Gastroesophageal sphincter (tissue), 4 donors: ENCODE measurements at regions not wholly inside any gene's neighbourhood (a gene's known extent, or its start where the extent isn't known, plus 50 kb on each side); places are given as distances from the start of the nearest gene placed in this dataset.

ENCODE experiments used
- ATAC-seq: fragments of 150-250 bp; one replicate; pipeline ENCODE4 v1.9.1; 2016; ENCODE audit warnings: mild to moderate bottlenecking, moderate library complexity
- H3K27ac ChIP-seq, 4 donors: fragments of 200-600 bp; sonication (generic) in 3 of 4; 1 replicate in 3 of 4; 2 replicates in 1 of 4; pipeline ENCODE4 v1.5.1; 2016 to 2019
- H3K27me3 ChIP-seq: fragments of 200-600 bp; sonication (generic); one replicate; pipeline ENCODE4 v1.5.1; 2019
- H3K36me3 ChIP-seq, 2 donors: fragments of 200-600 bp; sonication (generic); one replicate each; pipeline ENCODE4 v1.5.1; 2019; ENCODE audit warnings: control low read depth in 1 of 2
- H3K4me1 ChIP-seq, 3 donors: fragments of 200-600 bp; sonication (generic); 1 replicate in 2 of 3; 2 replicates in 1 of 3; pipeline ENCODE4 v1.5.1; 2016 to 2019; ENCODE audit warnings: control low read depth in 2 of 3
- H3K4me3 ChIP-seq, 2 donors: fragments of 200-600 bp; sonication (generic); one replicate each; pipeline ENCODE4 v1.5.1; 2019; ENCODE audit warnings: mild to moderate bottlenecking in 1 of 2, moderate library complexity in 1 of 2
- H3K9me3 ChIP-seq, 3 donors: fragments of 200-600 bp; sonication (generic); one replicate each; pipeline ENCODE4 v1.5.1; 2017 to 2019; ENCODE audit warnings: control low read depth in 2 of 3
- EP300 ChIP-seq: sonication (generic); formaldehyde crosslinking; IDR thresholded peaks from one replicate; pipeline ENCODE4 v1.6.1; 2017; ENCODE audit warnings: antibody characterized with exemption, mild to moderate bottlenecking
- POLR2A ChIP-seq, 2 donors: fragments of 450-650 bp; IDR thresholded peaks; one replicate each; pipeline ENCODE4 v1.6.1; 2017; ENCODE audit warnings: antibody characterized with exemption in 2 of 2, mild to moderate bottlenecking in 2 of 2, moderate library complexity in 1 of 2
- POLR2AphosphoS5 ChIP-seq: sonication (generic); formaldehyde crosslinking; IDR thresholded peaks from one replicate; pipeline ENCODE4 v1.6.1; 2017; ENCODE audit warnings: antibody characterized with exemption
- WGBS, 2 donors: methylation state at CpG; one replicate each; pipeline ENCODE4 v1.1.5; 2018; ENCODE audit warnings: low coverage in 1 of 2; 5-methylcytosine and 5-hydroxymethylcytosine counted together
- TF ChIP-seq, protein P1 (sequence below), 4 experiments: fragments of 200-600 bp in 2 of 4; fragments of 450-650 bp in 2 of 4; sonication (generic) in 1 of 4; IDR thresholded peaks; one replicate each; pipeline ENCODE4 v1.5.1; 2017 to 2019; ENCODE audit warnings: antibody characterized with exemption in 4 of 4, mild to moderate bottlenecking in 2 of 4, moderate library complexity in 2 of 4

DNA sequence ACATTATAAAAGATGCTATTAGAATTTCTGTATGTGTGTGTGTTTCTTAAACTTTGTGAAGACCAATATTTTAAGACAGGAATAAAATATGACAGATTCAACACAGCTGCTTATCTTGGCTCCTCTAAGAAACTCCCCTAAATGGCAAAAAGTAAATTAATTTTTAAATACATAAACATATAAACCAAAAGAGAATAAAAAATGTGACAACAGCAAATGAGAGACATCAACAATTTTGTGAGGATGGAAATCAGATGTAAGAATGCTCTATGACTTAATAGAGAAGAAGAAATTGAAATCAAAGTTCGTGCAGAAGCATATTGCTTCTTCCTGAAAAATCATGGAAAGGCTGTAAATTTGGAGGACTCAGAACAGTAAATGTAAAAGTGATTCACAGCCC is 1083.8 kb downstream of the FLRT2 start:
- TF ChIP-seq POLR2A (IDR thresholded peaks at IDR 0.05) = no peak
- TF ChIP-seq EP300 = no peak
- TF ChIP-seq, protein P1, sequence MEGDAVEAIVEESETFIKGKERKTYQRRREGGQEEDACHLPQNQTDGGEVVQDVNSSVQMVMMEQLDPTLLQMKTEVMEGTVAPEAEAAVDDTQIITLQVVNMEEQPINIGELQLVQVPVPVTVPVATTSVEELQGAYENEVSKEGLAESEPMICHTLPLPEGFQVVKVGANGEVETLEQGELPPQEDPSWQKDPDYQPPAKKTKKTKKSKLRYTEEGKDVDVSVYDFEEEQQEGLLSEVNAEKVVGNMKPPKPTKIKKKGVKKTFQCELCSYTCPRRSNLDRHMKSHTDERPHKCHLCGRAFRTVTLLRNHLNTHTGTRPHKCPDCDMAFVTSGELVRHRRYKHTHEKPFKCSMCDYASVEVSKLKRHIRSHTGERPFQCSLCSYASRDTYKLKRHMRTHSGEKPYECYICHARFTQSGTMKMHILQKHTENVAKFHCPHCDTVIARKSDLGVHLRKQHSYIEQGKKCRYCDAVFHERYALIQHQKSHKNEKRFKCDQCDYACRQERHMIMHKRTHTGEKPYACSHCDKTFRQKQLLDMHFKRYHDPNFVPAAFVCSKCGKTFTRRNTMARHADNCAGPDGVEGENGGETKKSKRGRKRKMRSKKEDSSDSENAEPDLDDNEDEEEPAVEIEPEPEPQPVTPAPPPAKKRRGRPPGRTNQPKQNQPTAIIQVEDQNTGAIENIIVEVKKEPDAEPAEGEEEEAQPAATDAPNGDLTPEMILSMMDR (IDR thresholded peaks at IDR 0.05) = no peak
- no peak for TF ChIP-seq POLR2AphosphoS5
- WGBS, 2 donors = 27 to 100% methylated on average over 1 of the region's 1 CpG
- no peak for ATAC-seq
- Histone ChIP-seq H3K9me3 (no peaks in the 10 kb centered on the region), H3K27ac (no peak overlapping the region), H3K27me3 (no peaks in the 10 kb centered on the region), H3K4me1 (no peaks in the 10 kb centered on the region), H3K4me3 (no peak overlapping the region), H3K36me3 (no peaks in the 10 kb centered on the region)

DNA sequence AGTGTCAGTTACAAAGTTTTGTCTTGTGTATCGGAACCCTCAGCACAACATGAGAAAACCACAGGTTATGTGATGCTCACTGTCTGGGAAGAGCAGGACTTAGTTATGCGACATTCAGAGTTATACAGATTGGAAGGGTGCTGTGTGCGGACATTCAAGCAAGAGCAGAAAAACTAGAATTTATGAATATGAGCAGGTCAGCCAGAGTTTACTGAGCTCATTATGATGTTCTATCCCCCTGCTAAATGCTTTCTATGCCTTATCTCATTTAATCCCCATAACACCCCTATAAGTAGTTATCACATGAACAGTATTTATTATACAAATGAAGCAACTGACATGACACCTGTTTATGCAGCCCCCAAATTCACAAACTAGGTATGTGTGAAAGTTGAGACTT is 1083.2 kb downstream of the FLRT2 start:
- no peaks in the 10 kb centered on the region for H3K36me3 ChIP-seq
- 72 to 81% methylated on average over 3 of the region's 3 CpGs for WGBS, 2 donors
- no peak overlapping the region for H3K27ac ChIP-seq
- ATAC-seq = no peak
- no peak overlapping the region for H3K4me3 ChIP-seq
- no peaks in the 10 kb centered on the region for H3K9me3 ChIP-seq
- no peak for TF ChIP-seq POLR2A (IDR thresholded peaks at IDR 0.05)
- TF ChIP-seq EP300 = no peak
- TF ChIP-seq, protein P1 (IDR thresholded peaks at IDR 0.05) = no peak
- no peak for TF ChIP-seq POLR2AphosphoS5
- no peaks in the 10 kb centered on the region for H3K27me3 ChIP-seq
- H3K4me1 ChIP-seq = no peaks in the 10 kb centered on the region

DNA sequence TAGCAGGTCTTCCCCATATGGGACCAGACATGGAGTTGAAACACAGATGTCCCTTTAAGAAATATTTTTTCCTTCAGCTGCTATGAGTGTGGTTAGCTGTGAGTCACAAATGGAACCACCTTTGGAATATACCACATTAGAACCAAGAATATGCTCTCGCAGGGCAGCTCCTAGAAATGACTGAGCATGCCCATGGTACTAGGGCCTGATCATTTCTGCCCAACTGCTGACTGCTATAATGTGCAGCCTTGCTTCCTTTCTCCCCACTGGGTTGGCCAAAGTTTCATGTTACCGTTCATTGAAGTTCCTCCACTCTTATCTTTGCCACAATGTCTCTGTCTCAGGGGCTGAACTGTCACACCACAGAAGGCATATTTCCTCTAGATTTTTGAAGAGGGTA is 1074.6 kb downstream of the FLRT2 start:
- Histone ChIP-seq H3K4me1 (no peaks in the 10 kb centered on the region), H3K9me3 (no peaks in the 10 kb centered on the region), H3K4me3 (no peak overlapping the region), H3K36me3 (no peaks in the 10 kb centered on the region), H3K27ac (no peak overlapping the region), H3K27me3 (no peaks in the 10 kb centered on the region)
- 76 to 81% methylated on average over 2 of the region's 2 CpGs for WGBS, 2 donors
- TF ChIP-seq POLR2A (IDR thresholded peaks at IDR 0.05) = no peak
- TF ChIP-seq EP300 = no peak
- no peak for ATAC-seq

DNA sequence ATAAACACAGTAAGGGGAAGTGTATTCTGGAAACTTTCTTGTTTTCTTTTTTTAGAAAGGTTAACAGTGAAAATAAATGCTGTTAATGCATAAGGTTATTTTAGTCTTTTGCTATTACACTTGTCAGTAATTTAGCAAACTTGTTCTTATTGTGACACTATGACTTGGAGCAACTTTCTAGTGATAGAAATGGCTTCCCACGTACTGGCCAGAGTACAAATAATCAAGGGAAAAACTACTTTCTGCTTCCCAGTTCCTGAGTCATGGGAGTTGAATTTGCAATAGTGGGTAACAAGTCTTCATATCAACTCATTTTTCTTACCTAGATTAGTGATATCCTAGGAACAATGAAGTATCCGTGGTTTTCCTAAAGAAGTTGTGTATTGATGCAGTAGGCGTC is 1072.3 kb downstream of the FLRT2 start:
- TF ChIP-seq EP300 = no peak
- TF ChIP-seq, protein P1 (IDR thresholded peaks at IDR 0.05) = no peak
- TF ChIP-seq POLR2A (IDR thresholded peaks at IDR 0.05) = no peak
- TF ChIP-seq POLR2AphosphoS5 = no peak
- WGBS, 2 donors = 77 to 79% methylated on average over 3 of the region's 3 CpGs

DNA sequence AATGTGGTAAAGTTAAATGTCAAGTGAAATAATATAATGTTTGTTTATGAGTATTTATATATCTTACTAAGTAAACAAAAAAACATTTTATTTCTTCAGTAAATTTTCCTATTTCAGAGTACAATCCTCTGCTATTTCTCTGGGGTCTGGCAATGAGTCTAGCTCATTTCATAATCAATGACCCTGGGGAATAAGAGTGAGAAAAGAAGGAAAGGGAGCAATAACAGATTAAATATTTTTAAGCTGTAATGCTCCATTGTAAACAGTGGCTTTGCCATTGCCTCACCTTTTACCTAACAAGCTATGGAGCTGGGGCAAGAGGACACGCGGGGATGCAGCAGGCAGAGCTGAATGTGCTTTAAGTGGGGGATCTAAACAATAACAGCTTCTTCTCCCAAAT is 1071.9 kb downstream of the FLRT2 start:
- TF ChIP-seq, protein P1 (IDR thresholded peaks at IDR 0.05) = no peak
- no peak for TF ChIP-seq POLR2AphosphoS5
- TF ChIP-seq EP300 = no peak
- TF ChIP-seq POLR2A (IDR thresholded peaks at IDR 0.05) = no peak
- no peaks in the 10 kb centered on the region for H3K4me1 ChIP-seq
- no peaks in the 10 kb centered on the region for H3K27me3 ChIP-seq
- 96 to 100% methylated on average over 2 of the region's 2 CpGs for WGBS, 2 donors
- no peaks in the 10 kb centered on the region for H3K9me3 ChIP-seq
- no peak for ATAC-seq
- no peaks in the 10 kb centered on the region for H3K36me3 ChIP-seq
- H3K4me3 ChIP-seq = no peak overlapping the region
- H3K27ac ChIP-seq = no peak overlapping the region

More for the DNA sequence above, 1072.3 kb downstream of the FLRT2 start:
- no peaks in the 10 kb centered on the region for H3K27me3 ChIP-seq
- ATAC-seq = no peak
- no peak overlapping the region for H3K4me3 ChIP-seq
- no peaks in the 10 kb centered on the region for H3K9me3 ChIP-seq
- no peak overlapping the region for H3K27ac ChIP-seq
- H3K36me3 ChIP-seq = no peaks in the 10 kb centered on the region
- H3K4me1 ChIP-seq = no peaks in the 10 kb centered on the region
